Right renal cortex interstitium (tissue), 3 donors: ENCODE measurements at regions not wholly inside any gene's neighbourhood (a gene's known extent, or its start where the extent isn't known, plus 50 kb on each side); places are given as distances from the start of the nearest gene placed in this dataset.
"Not testable (repeated sequence)": the region's sequence is repeated elsewhere in the genome, so short reads cannot be mapped to it uniquely, and the experiment has no call there.

ENCODE experiments used
- DNase-seq, 3 donors: peaks; one replicate each; pipeline ENCODE4 v3.0.0-alpha.2; 2013; ENCODE audit warnings: low read depth in 3 of 3, low spot score in 2 of 3

GRCh38 chr14:28152453-28153044 is 614.0 kb upstream of the FOXG1 start:
- DNase-seq, result no peak

GRCh38 chr14:28157289-28157869 is 609.2 kb upstream of the FOXG1 start:
- DNase-seq, result no peak

GRCh38 chr14:28157887-28158791 is 608.4 kb upstream of the FOXG1 start:
- no peak for DNase-seq

- no peak for DNase-seq
These were observed 605.5 kb upstream of the FOXG1 start for GRCh38 chr14:28161040-28161439.

GRCh38 chr14:28163233-28163632 is 603.4 kb upstream of the FOXG1 start:
- no peak for DNase-seq

GRCh38 chr14:28163897-28164296 is 602.7 kb upstream of the FOXG1 start:
- no peak for DNase-seq

GRCh38 chr14:28187902-28188830 is 578.4 kb upstream of the FOXG1 start:
- not testable (repeated sequence) for DNase-seq

- no peak for DNase-seq
These were observed 569.7 kb upstream of the FOXG1 start for GRCh38 chr14:28196878-28197277.

- no peak for DNase-seq
These were observed 546.2 kb upstream of the FOXG1 start for GRCh38 chr14:28220391-28220790.

- no peak for DNase-seq
These were observed 525.7 kb upstream of the FOXG1 start for GRCh38 chr14:28240909-28241308.

GRCh38 chr14:28242895-28243294 is 523.7 kb upstream of the FOXG1 start:
- DNase-seq, result no peak

- DNase-seq, result no peak
These were observed 523.0 kb upstream of the FOXG1 start for GRCh38 chr14:28243600-28243999.

GRCh38 chr14:28245216-28245615 is 521.4 kb upstream of the FOXG1 start:
- no peak for DNase-seq

- DNase-seq, result no peak
These were observed 519.1 kb upstream of the FOXG1 start for GRCh38 chr14:28247491-28247890.

- DNase-seq, result not testable (repeated sequence)
These were observed 514.5 kb upstream of the FOXG1 start for GRCh38 chr14:28252124-28252523.

GRCh38 chr14:28254768-28255167 is 511.8 kb upstream of the FOXG1 start:
- no peak for DNase-seq

GRCh38 chr14:28264306-28264705 is 502.3 kb upstream of the FOXG1 start:
- no peak for DNase-seq

GRCh38 chr14:28272270-28272669 is 494.3 kb upstream of the FOXG1 start:
- no peak for DNase-seq

GRCh38 chr14:28280530-28280929 is 486.1 kb upstream of the FOXG1 start:
- no peak for DNase-seq

GRCh38 chr14:28280997-28281598 is 485.5 kb upstream of the FOXG1 start:
- DNase-seq, result no peak
